Endothelial cell of umbilical vein (primary cell): ENCODE measurements at regions not wholly inside any gene's neighbourhood (a gene's known extent, or its start where the extent isn't known, plus 50 kb on each side); places are given as distances from the start of the nearest gene placed in this dataset.

Experiments
- EZH2 ChIP-seq: IDR thresholded peaks from 2 replicates; pipeline ENCODE4 v1.6.1; 2012; ENCODE audit warnings: borderline replicate concordance, low read depth, mild to moderate bottlenecking, moderate library complexity, low read length, inconsistent platforms; ENCODE audit not compliant: severe bottlenecking
- POLR2A ChIP-seq: IDR thresholded peaks from 2 replicates; pipeline ENCODE4 v1.6.1; 2012; ENCODE audit warnings: low read depth, mild to moderate bottlenecking, control low read depth, low read length
- POLR2AphosphoS5 ChIP-seq: IDR thresholded peaks from 2 replicates; pipeline ENCODE4 v1.6.1; 2012; ENCODE audit warnings: low read depth, mild to moderate bottlenecking, control low read depth, low read length, moderate library complexity; ENCODE audit not compliant: insufficient read depth
- TF ChIP-seq, protein P1 (sequence below), 2 donors: IDR thresholded peaks; 1 replicate in 1 of 2; 2 replicates in 1 of 2; pipeline ENCODE4 v1.5.1; 2011; ENCODE audit warnings: low read length in 2 of 2, mild to moderate bottlenecking in 2 of 2, moderate library complexity in 2 of 2, control low read depth in 1 of 2, inconsistent platforms in 1 of 2, low read depth in 1 of 2; ENCODE audit not compliant: insufficient read depth in 1 of 2; ENCODE audit errors: extremely low read depth in 1 of 2

DNA sequence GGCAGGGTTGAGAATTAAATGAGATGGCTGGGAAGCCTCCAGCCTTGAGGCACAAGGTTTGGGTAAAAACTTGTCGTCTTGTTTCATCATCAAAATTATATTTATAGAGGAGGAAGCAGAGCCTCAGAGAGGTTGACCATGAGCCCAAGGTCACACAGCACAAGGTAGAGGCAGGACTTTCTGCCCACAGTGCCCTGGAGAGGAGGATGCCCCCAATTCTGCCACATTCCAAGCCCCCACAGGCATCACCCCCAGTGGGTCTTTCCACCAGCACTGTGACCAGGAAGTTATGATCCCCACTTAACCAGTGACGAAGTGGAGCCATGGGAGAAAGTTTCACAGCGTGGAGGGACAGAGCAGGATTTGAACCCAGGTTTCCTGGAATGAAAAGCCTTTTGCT is 400.0 kb downstream of the MATN1 start:
- TF ChIP-seq POLR2AphosphoS5 (no peak), POLR2A (no peak), EZH2 (no peak)
- TF ChIP-seq, protein P1, sequence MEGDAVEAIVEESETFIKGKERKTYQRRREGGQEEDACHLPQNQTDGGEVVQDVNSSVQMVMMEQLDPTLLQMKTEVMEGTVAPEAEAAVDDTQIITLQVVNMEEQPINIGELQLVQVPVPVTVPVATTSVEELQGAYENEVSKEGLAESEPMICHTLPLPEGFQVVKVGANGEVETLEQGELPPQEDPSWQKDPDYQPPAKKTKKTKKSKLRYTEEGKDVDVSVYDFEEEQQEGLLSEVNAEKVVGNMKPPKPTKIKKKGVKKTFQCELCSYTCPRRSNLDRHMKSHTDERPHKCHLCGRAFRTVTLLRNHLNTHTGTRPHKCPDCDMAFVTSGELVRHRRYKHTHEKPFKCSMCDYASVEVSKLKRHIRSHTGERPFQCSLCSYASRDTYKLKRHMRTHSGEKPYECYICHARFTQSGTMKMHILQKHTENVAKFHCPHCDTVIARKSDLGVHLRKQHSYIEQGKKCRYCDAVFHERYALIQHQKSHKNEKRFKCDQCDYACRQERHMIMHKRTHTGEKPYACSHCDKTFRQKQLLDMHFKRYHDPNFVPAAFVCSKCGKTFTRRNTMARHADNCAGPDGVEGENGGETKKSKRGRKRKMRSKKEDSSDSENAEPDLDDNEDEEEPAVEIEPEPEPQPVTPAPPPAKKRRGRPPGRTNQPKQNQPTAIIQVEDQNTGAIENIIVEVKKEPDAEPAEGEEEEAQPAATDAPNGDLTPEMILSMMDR (IDR thresholded peaks at IDR 0.05; ENCODE audit: extremely low read depth in 1 of 2, insufficient read depth in 1 of 2, low read depth in 1 of 2, low read length in 2 of 2), result no peak
